ENCODE measurements at regions not wholly inside any gene's neighbourhood (a gene's known extent, or its start where the extent isn't known, plus 50 kb on each side); places are given as distances from the start of the nearest gene placed in this dataset.

GRCh38 chr1:101162736-101163735, 73.8 kb upstream of the S1PR1 start:
- no peak overlapping the region for H3K9ac ChIP-seq (ENCODE audit: low read length)
- no peaks in the 10 kb centered on the region for H4K20me1 ChIP-seq (ENCODE audit: insufficient read depth, low read length)
- 0 out of 2 replicates have a peak, but pooled peaks cover 3% of the 10 kb centered on the region for H3K27me3 ChIP-seq (ENCODE audit: low read depth, low read length)
- no peak overlapping the region for H3K4me2 ChIP-seq (ENCODE audit: low read length)
- H3K36me3 ChIP-seq (replicated peaks; ENCODE audit: low read depth, low read length): no peaks in the 10 kb centered on the region
- no peak for TF ChIP-seq EZH2phosphoT487 (IDR thresholded peaks at IDR 0.05; ENCODE audit: low read depth)
- TF ChIP-seq CTCF (IDR thresholded peaks at IDR 0.05; ENCODE audit: low read depth, low read length): no peak
- peaks cover 9% of the 10 kb centered on the region for H3K4me1 ChIP-seq (ENCODE audit: low read length)
- no peak overlapping the region for H3K4me3 ChIP-seq (ENCODE audit: low read length)
- no peaks in the 10 kb centered on the region for H3K79me2 ChIP-seq (ENCODE audit: low read length)
- no peak overlapping the region for H2AFZ ChIP-seq (ENCODE audit: low read depth, low read length)
- no peak overlapping the region for H3K27ac ChIP-seq (ENCODE audit: low read length)
- no peaks in the 10 kb centered on the region for H3K9me3 ChIP-seq (ENCODE audit: insufficient read depth, low read length)

GRCh38 chr1:101162300-101162699, 74.5 kb upstream of the S1PR1 start:
- Histone ChIP-seq H3K27ac (ENCODE audit: low read length) (no peak overlapping the region), H3K4me3 (ENCODE audit: low read length) (no peak overlapping the region), H3K9ac (ENCODE audit: low read length) (no peak overlapping the region), H3K9me3 (ENCODE audit: insufficient read depth, low read length) (no peaks in the 10 kb centered on the region), H4K20me1 (ENCODE audit: insufficient read depth, low read length) (no peaks in the 10 kb centered on the region), H3K79me2 (ENCODE audit: low read length) (no peaks in the 10 kb centered on the region), H3K4me2 (ENCODE audit: low read length) (no peak overlapping the region), H3K36me3 (replicated peaks; ENCODE audit: low read depth, low read length) (no peaks in the 10 kb centered on the region), H3K4me1 (ENCODE audit: low read length) (0 out of 2 replicates have a peak, but pooled peaks cover 3% of the 10 kb centered on the region), H2AFZ (ENCODE audit: low read depth, low read length) (no peak overlapping the region), H3K27me3 (ENCODE audit: low read depth, low read length) (0 out of 2 replicates have a peak, but pooled peaks cover 3% of the 10 kb centered on the region)
- TF ChIP-seq EZH2phosphoT487 (IDR thresholded peaks at IDR 0.05; ENCODE audit: low read depth) (no peak), CTCF (IDR thresholded peaks at IDR 0.05; ENCODE audit: low read depth, low read length) (no peak)

- H2AFZ ChIP-seq (ENCODE audit: low read depth, low read length): no peak overlapping the region
- no peaks in the 10 kb centered on the region for H3K9me3 ChIP-seq (ENCODE audit: insufficient read depth, low read length)
- 0 out of 2 replicates have a peak, but pooled peaks cover 3% of the 10 kb centered on the region for H3K27me3 ChIP-seq (ENCODE audit: low read depth, low read length)
- H3K4me3 ChIP-seq (ENCODE audit: low read length): no peak overlapping the region
- H3K79me2 ChIP-seq (ENCODE audit: low read length): no peaks in the 10 kb centered on the region
- no peaks in the 10 kb centered on the region for H4K20me1 ChIP-seq (ENCODE audit: insufficient read depth, low read length)
- 0 out of 2 replicates have a peak, but pooled peaks cover 3% of the 10 kb centered on the region for H3K4me1 ChIP-seq (ENCODE audit: low read length)
- no peak overlapping the region for H3K4me2 ChIP-seq (ENCODE audit: low read length)
- H3K27ac ChIP-seq (ENCODE audit: low read length): no peak overlapping the region
- H3K9ac ChIP-seq (ENCODE audit: low read length): no peak overlapping the region
- H3K36me3 ChIP-seq (replicated peaks; ENCODE audit: low read depth, low read length): no peaks in the 10 kb centered on the region
- TF ChIP-seq EZH2phosphoT487 (IDR thresholded peaks at IDR 0.05; ENCODE audit: low read depth): no peak
- no peak for TF ChIP-seq CTCF (IDR thresholded peaks at IDR 0.05; ENCODE audit: low read depth, low read length)
These were observed 75.2 kb upstream of the S1PR1 start for GRCh38 chr1:101161619-101162018.

- no peaks in the 10 kb centered on the region for H3K79me2 ChIP-seq (ENCODE audit: low read length)
- H4K20me1 ChIP-seq (ENCODE audit: insufficient read depth, low read length): no peaks in the 10 kb centered on the region
- no peak overlapping the region for H3K4me3 ChIP-seq (ENCODE audit: low read length)
- no peak overlapping the region for H3K27ac ChIP-seq (ENCODE audit: low read length)
- H3K9ac ChIP-seq (ENCODE audit: low read length): no peak overlapping the region
- no peaks in the 10 kb centered on the region for H3K9me3 ChIP-seq (ENCODE audit: insufficient read depth, low read length)
- H3K36me3 ChIP-seq (replicated peaks; ENCODE audit: low read depth, low read length): no peaks in the 10 kb centered on the region
- H3K27me3 ChIP-seq (ENCODE audit: low read depth, low read length): 0 out of 2 replicates have a peak, but pooled peaks cover 3% of the 10 kb centered on the region
- H2AFZ ChIP-seq (ENCODE audit: low read depth, low read length): no peak overlapping the region
- H3K4me2 ChIP-seq (ENCODE audit: low read length): no peak overlapping the region
- TF ChIP-seq EZH2phosphoT487 (IDR thresholded peaks at IDR 0.05; ENCODE audit: low read depth): no peak
- no peak for TF ChIP-seq CTCF (IDR thresholded peaks at IDR 0.05; ENCODE audit: low read depth, low read length)
- H3K4me1 ChIP-seq (ENCODE audit: low read length): 0 out of 2 replicates have a peak, but pooled peaks cover 3% of the 10 kb centered on the region
These were observed 78.4 kb upstream of the S1PR1 start for GRCh38 chr1:101158424-101158823.
